Astrocyte (in vitro differentiated cells and primary cell): ENCODE measurements at regions not wholly inside any gene's neighbourhood (a gene's known extent, or its start where the extent isn't known, plus 50 kb on each side); places are given as distances from the start of the nearest gene placed in this dataset.

Experiments
- DNase-seq: peaks from one replicate; pipeline ENCODE4 v3.0.0-alpha.2; 2010; ENCODE audit warnings: low read depth
- FAIRE-seq: peaks from 2 replicates; lab custom pipeline; 2011; peaks lifted over from hg19 to GRCh38; lab: Jason Lieb, UNC
- H2AFZ ChIP-seq: 2 replicates; pipeline ENCODE4 v1.6.0; 2012; ENCODE audit warnings: low read depth, low read length, inconsistent platforms
- H3K27ac ChIP-seq: 2 replicates; pipeline ENCODE4 v1.5.1; 2011; ENCODE audit warnings: low read depth, low read length, inconsistent platforms
- H3K27me3 ChIP-seq: 2 replicates; pipeline ENCODE4 v1.6.0; 2011; ENCODE audit warnings: low read length, inconsistent platforms; ENCODE audit not compliant: insufficient read depth
- H3K36me3 ChIP-seq: 2 replicates; pipeline ENCODE4 v1.5.1; 2011; ENCODE audit warnings: low read length, inconsistent platforms; ENCODE audit not compliant: insufficient read depth
- H3K4me1 ChIP-seq: 2 replicates; pipeline ENCODE4 v1.5.1; 2011; ENCODE audit warnings: low read length, inconsistent platforms; ENCODE audit not compliant: insufficient read depth
- H3K4me2 ChIP-seq: 2 replicates; pipeline ENCODE4 v1.6.0; 2012; ENCODE audit warnings: low read length, inconsistent platforms
- H3K4me3 ChIP-seq: 2 replicates; pipeline ENCODE4 v1.5.1; 2011; ENCODE audit warnings: low read depth, mild to moderate bottlenecking, low read length, inconsistent platforms; ENCODE audit not compliant: insufficient read depth
- H3K79me2 ChIP-seq: 2 replicates; pipeline ENCODE4 v1.6.0; 2012; ENCODE audit warnings: mild to moderate bottlenecking, low read length, inconsistent platforms; ENCODE audit not compliant: insufficient read depth
- H3K9ac ChIP-seq: 2 replicates; pipeline ENCODE4 v1.6.0; 2012; ENCODE audit warnings: mild to moderate bottlenecking, low read length, inconsistent platforms
- H3K9me3 ChIP-seq: 2 replicates; pipeline ENCODE4 v1.5.1; 2012; ENCODE audit warnings: low read depth, mild to moderate bottlenecking, low read length, inconsistent platforms; ENCODE audit not compliant: insufficient read depth
- H4K20me1 ChIP-seq: 2 replicates; pipeline ENCODE4 v1.6.0; 2012; ENCODE audit warnings: low read length, inconsistent platforms; ENCODE audit not compliant: insufficient read depth
- H3K27ac Mint-ChIP-seq: one replicate; pipeline ENCODE4 v1.8.0; 2021; ENCODE audit warnings: mild to moderate bottlenecking, mixed read lengths; ENCODE audit not compliant: unreplicated experiment
- H3K27me3 Mint-ChIP-seq: one replicate; pipeline ENCODE4 v1.8.0; 2021; ENCODE audit warnings: low read depth, mixed read lengths; ENCODE audit not compliant: unreplicated experiment
- H3K36me3 Mint-ChIP-seq: one replicate; pipeline ENCODE4 v1.8.0; 2021; ENCODE audit warnings: low read depth, mixed read lengths; ENCODE audit not compliant: unreplicated experiment
- H3K4me1 Mint-ChIP-seq: one replicate; pipeline ENCODE4 v1.8.0; 2021; ENCODE audit warnings: low read depth, mixed read lengths; ENCODE audit not compliant: unreplicated experiment
- H3K4me3 Mint-ChIP-seq: one replicate; pipeline ENCODE4 v1.8.0; 2021; ENCODE audit warnings: mild to moderate bottlenecking, moderate library complexity, mixed read lengths; ENCODE audit not compliant: unreplicated experiment
- H3K9me3 Mint-ChIP-seq: one replicate; pipeline ENCODE4 v1.8.0; 2021; ENCODE audit warnings: mild to moderate bottlenecking, mixed read lengths; ENCODE audit not compliant: unreplicated experiment
- EZH2 ChIP-seq: IDR thresholded peaks from 2 replicates; pipeline ENCODE4 v1.6.1; 2012; ENCODE audit warnings: mild to moderate bottlenecking, low read length, inconsistent platforms; ENCODE audit not compliant: insufficient read depth
- TF ChIP-seq, protein P1 (sequence below): IDR thresholded peaks from 2 replicates; pipeline ENCODE4 v1.5.1; 2011; ENCODE audit warnings: low read depth, mild to moderate bottlenecking, inconsistent platforms, low read length, moderate library complexity; ENCODE audit not compliant: insufficient read depth

DNA sequence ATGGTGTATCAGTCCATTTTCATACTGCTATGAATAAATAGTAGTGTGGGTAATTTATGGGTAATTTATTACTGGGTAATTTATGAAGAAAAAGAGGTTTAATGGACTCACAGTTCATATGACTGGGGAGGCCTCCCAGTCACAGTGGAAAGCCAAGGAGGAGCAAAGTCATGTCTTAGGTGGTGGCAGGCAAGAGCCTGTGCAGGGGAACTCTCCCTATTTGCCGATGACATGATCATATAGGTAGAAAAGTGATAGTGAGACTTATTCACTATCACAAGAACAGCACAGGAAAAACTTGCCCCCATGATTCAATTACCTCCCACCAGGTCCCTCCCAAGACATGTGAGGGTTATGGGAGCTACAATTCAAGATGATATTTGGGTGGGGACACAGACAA is 1137.7 kb downstream of the UQCRFS1 start:
- H3K36me3 Mint-ChIP-seq, result peaks cover 6% of the 10 kb centered on the region
- Histone ChIP-seq H3K79me2 (no peaks in the 10 kb centered on the region), H3K36me3 (no peaks in the 10 kb centered on the region), H3K4me2 (no peak overlapping the region), H3K4me3 (no peak overlapping the region), H4K20me1 (no peaks in the 10 kb centered on the region), H3K27ac (no peak overlapping the region), H2AFZ (no peak overlapping the region), H3K9ac (no peak overlapping the region), H3K27me3 (no peaks in the 10 kb centered on the region), H3K4me1 (no peaks in the 10 kb centered on the region), H3K9me3 (no peaks in the 10 kb centered on the region)
- H3K4me3 Mint-ChIP-seq, result no peak overlapping the region
- no peak overlapping the region for H3K27ac Mint-ChIP-seq
- FAIRE-seq (no peak), DNase-seq (no peak)
- H3K27me3 Mint-ChIP-seq, result no peaks in the 10 kb centered on the region
- H3K9me3 Mint-ChIP-seq, result no peaks in the 10 kb centered on the region
- no peak for TF ChIP-seq EZH2
- TF ChIP-seq, protein P1, sequence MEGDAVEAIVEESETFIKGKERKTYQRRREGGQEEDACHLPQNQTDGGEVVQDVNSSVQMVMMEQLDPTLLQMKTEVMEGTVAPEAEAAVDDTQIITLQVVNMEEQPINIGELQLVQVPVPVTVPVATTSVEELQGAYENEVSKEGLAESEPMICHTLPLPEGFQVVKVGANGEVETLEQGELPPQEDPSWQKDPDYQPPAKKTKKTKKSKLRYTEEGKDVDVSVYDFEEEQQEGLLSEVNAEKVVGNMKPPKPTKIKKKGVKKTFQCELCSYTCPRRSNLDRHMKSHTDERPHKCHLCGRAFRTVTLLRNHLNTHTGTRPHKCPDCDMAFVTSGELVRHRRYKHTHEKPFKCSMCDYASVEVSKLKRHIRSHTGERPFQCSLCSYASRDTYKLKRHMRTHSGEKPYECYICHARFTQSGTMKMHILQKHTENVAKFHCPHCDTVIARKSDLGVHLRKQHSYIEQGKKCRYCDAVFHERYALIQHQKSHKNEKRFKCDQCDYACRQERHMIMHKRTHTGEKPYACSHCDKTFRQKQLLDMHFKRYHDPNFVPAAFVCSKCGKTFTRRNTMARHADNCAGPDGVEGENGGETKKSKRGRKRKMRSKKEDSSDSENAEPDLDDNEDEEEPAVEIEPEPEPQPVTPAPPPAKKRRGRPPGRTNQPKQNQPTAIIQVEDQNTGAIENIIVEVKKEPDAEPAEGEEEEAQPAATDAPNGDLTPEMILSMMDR, result no peak
- H3K4me1 Mint-ChIP-seq, result peaks cover 31% of the 10 kb centered on the region

DNA sequence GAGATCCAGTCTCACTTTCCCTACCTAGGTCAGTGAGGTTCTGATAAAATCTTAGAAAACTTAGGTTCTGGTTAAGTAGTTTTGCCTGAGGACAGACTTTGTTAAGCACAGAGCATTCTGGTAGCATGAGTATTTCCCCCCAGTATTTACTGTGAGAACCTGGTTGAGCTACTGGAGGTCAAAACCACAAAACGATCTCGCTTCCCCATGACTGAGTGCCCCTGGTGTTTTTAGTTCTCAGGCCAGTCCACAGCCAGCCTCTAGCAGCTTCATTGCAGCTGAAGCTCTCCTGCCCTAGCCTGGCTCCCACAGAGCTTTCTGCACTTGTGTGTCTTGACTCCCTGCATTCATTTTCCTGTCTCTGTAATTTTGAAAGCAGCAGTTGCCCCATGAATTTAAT is 1138.2 kb downstream of the UQCRFS1 start:
- H3K36me3 Mint-ChIP-seq, result peaks cover 6% of the 10 kb centered on the region

DNA sequence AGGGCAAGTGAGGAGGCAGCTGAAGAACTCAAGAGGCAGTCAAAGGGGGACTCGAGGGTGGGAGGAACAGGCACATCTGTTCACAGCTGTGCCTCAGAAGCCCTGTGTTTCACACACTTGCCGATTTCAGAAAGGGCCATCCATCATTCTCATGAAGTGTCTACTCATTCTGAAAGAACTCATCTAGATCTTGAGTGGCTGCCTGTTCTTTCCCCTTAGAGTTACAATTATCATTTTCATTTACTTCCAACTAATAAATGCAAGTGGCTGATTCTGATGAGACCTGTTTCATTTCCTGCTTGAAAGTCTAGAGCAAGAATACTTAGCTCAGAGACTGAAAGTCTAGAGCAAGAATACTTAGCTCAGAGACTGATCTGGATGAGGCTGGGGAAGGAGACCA is 1145.1 kb downstream of the UQCRFS1 start:
- Histone ChIP-seq H3K9me3 (no peaks in the 10 kb centered on the region), H3K27me3 (no peaks in the 10 kb centered on the region), H3K4me2 (no peak overlapping the region), H2AFZ (no peak overlapping the region), H3K4me3 (no peak overlapping the region), H4K20me1 (no peaks in the 10 kb centered on the region), H3K27ac (no peak overlapping the region), H3K79me2 (no peaks in the 10 kb centered on the region), H3K9ac (no peak overlapping the region), H3K36me3 (no peaks in the 10 kb centered on the region), H3K4me1 (no peaks in the 10 kb centered on the region)
- Mint-ChIP-seq H3K27ac (no peak overlapping the region), H3K9me3 (peaks cover 2% of the 10 kb centered on the region), H3K27me3 (no peaks in the 10 kb centered on the region), H3K4me1 (peaks cover 50% of the 10 kb centered on the region), H3K4me3 (peak overlapping the region; percentile 55), H3K36me3 (peaks cover 17% of the 10 kb centered on the region)
- no peak for TF ChIP-seq EZH2
- TF ChIP-seq, protein P1, result no peak
- DNase-seq (no peak), FAIRE-seq (no peak)

More for the DNA sequence above, 1138.2 kb downstream of the UQCRFS1 start:
- no peaks in the 10 kb centered on the region for H3K9me3 Mint-ChIP-seq
- no peak overlapping the region for H3K27ac Mint-ChIP-seq
- Histone ChIP-seq H3K36me3 (no peaks in the 10 kb centered on the region), H4K20me1 (no peaks in the 10 kb centered on the region), H3K4me2 (no peak overlapping the region), H2AFZ (no peak overlapping the region), H3K27ac (no peak overlapping the region), H3K9ac (no peak overlapping the region), H3K27me3 (no peaks in the 10 kb centered on the region), H3K4me1 (no peaks in the 10 kb centered on the region), H3K4me3 (no peak overlapping the region), H3K9me3 (no peaks in the 10 kb centered on the region), H3K79me2 (no peaks in the 10 kb centered on the region)
- H3K27me3 Mint-ChIP-seq, result no peaks in the 10 kb centered on the region
- FAIRE-seq, result no peak
- H3K4me3 Mint-ChIP-seq, result no peak overlapping the region
- TF ChIP-seq EZH2, result no peak
- TF ChIP-seq, protein P1, result no peak
- no peak for DNase-seq
- H3K4me1 Mint-ChIP-seq, result peaks cover 31% of the 10 kb centered on the region
